Spleen (tissue), 11 donors: ENCODE measurements at regions not wholly inside any gene's neighbourhood (a gene's known extent, or its start where the extent isn't known, plus 50 kb on each side); places are given as distances from the start of the nearest gene placed in this dataset.

ENCODE experiments used
- DNase-seq: peaks from one replicate; pipeline ENCODE4 v3.0.0-alpha.2; 2020
- H3K27ac ChIP-seq, 8 donors: fragments of 200-600 bp; sonication (generic) in 7 of 8; 1 replicate in 4 of 8; 2 replicates in 4 of 8; pipeline versions ENCODE4 v1.5.0 to v1.8.0; 2016 to 2021; ENCODE audit warnings: inconsistent platforms in 4 of 8, mild to moderate bottlenecking in 4 of 8, moderate library complexity in 1 of 8
- H3K27me3 ChIP-seq, 7 donors: fragments of 200-600 bp; sonication (generic) in 6 of 7; replicated peaks in 1 of 7; 1 replicate in 4 of 7; 2 replicates in 3 of 7; pipeline versions ENCODE4 v1.5.0 to v1.8.0; 2016 to 2021; ENCODE audit warnings: inconsistent platforms in 3 of 7, mild to moderate bottlenecking in 1 of 7
- H3K36me3 ChIP-seq, 6 donors: fragments of 200-600 bp; sonication (generic) in 5 of 6; 1 replicate in 4 of 6; 2 replicates in 2 of 6; pipeline versions ENCODE4 v1.5.0 to v1.8.0; 2016 to 2021; ENCODE audit warnings: inconsistent platforms in 2 of 6
- H3K4me1 ChIP-seq, 6 donors: fragments of 200-600 bp; sonication (generic) in 5 of 6; 1 replicate in 3 of 6; 2 replicates in 3 of 6; pipeline versions ENCODE4 v1.5.0 to v1.8.0; 2016 to 2021; ENCODE audit warnings: inconsistent platforms in 3 of 6
- H3K4me3 ChIP-seq, 8 donors: fragments of 200-600 bp; sonication (generic) in 7 of 8; 1 replicate in 4 of 8; 2 replicates in 4 of 8; pipeline versions ENCODE4 v1.5.0 to v1.8.0; 2016 to 2021; ENCODE audit warnings: inconsistent platforms in 4 of 8, mild to moderate bottlenecking in 4 of 8, moderate library complexity in 2 of 8
- H3K9me3 ChIP-seq, 8 donors: fragments of 200-600 bp; sonication (generic) in 7 of 8; 1 replicate in 4 of 8; 2 replicates in 4 of 8; pipeline versions ENCODE4 v1.5.0 to v1.8.0; 2016 to 2021; ENCODE audit warnings: inconsistent platforms in 4 of 8
- CTCF ChIP-seq, 11 experiments: fragments of 200-600 bp in 7 of 11; fragments of 450-650 bp in 4 of 11; sonication (generic) in 4 of 11; IDR thresholded peaks in 8 of 11; conservative IDR thresholded peaks in 3 of 11; 1 replicate in 7 of 11; 2 replicates in 4 of 11; pipeline versions ENCODE4 v1.4.0 to v1.8.0; 2016 to 2021; ENCODE audit warnings: antibody characterized with exemption in 11 of 11, inconsistent platforms in 4 of 11, mild to moderate bottlenecking in 1 of 11
- POLR2A ChIP-seq, 3 donors: fragments of 450-650 bp; IDR thresholded peaks; one replicate each; pipeline ENCODE4 v1.5.1; 2017; ENCODE audit warnings: antibody characterized with exemption in 3 of 3, mild to moderate bottlenecking in 1 of 3
- POLR2AphosphoS5 ChIP-seq, 3 donors: sonication (generic); formaldehyde crosslinking; IDR thresholded peaks; one replicate each; pipeline ENCODE4 v1.5.1; 2017; ENCODE audit warnings: antibody characterized with exemption in 3 of 3
- WGBS, 5 donors: extraction: QIAGEN DNeasy Blood & Tissue Kit in 3 of 5; methylation state at CpG; one replicate each; pipeline versions ENCODE4 v1.1.5 to v1.1.7; 2013 to 2018; 5-methylcytosine and 5-hydroxymethylcytosine counted together
- intact Hi-C: fragments of 100-400 bp; cut with DNase I; formaldehyde crosslinking; loops from one replicate; pipeline ENCODE4 v1.15.0; 2023; ENCODE audit warnings: low total_unique reads
- donor health status: healthy with polysubstance abuse.
- donor health status: DM: no; HTN: no; CAD: no; lungs with moderate emphysema.
- donor health status: DM: no; HTN: no; CAD: no.
- donor health status: Bipolar disorder and iron deficiency.
- donor health status: healthy.
- donor health status: DM: no; HTN: no; CAD: no.
- donor health status: DM: yes; HTN: yes; CAD: no.

- H3K4me1 ChIP-seq = no peaks in the 10 kb centered on the region
- no peak for TF ChIP-seq CTCF (IDR thresholded peaks at IDR 0.05 in 8 of 11, conservative IDR thresholded peaks at IDR 0.05 in 3 of 11)
- no peak for TF ChIP-seq POLR2AphosphoS5 (IDR thresholded peaks at IDR 0.05)
- no peak for TF ChIP-seq POLR2A (IDR thresholded peaks at IDR 0.05)
- intact Hi-C loops = no loop called here
Measured at GRCh38 chr9:118438810-118439209, 734.6 kb downstream of the TLR4 start.

GRCh38 chr9:118439441-118439840 is 735.2 kb downstream of the TLR4 start:
- Histone ChIP-seq H3K9me3 (no peaks in the 10 kb centered on the region), H3K4me3 (no peak overlapping the region), H3K4me1 (no peaks in the 10 kb centered on the region), H3K27ac (no peak overlapping the region), H3K36me3 (no peaks in the 10 kb centered on the region), H3K27me3 (no peaks in the 10 kb centered on the region)
- no peak for DNase-seq
- 81 to 92% (median 83%) methylated on average over 4 of the region's 4 CpGs for WGBS, 5 donors
- intact Hi-C loops = no loop called here
- TF ChIP-seq POLR2AphosphoS5 (IDR thresholded peaks at IDR 0.05) = no peak
- TF ChIP-seq POLR2A (IDR thresholded peaks at IDR 0.05) = no peak
- no peak for TF ChIP-seq CTCF (IDR thresholded peaks at IDR 0.05 in 8 of 11, conservative IDR thresholded peaks at IDR 0.05 in 3 of 11)

More at GRCh38 chr9:118438810-118439209, 734.6 kb downstream of the TLR4 start:
- Histone ChIP-seq H3K27me3 (no peaks in the 10 kb centered on the region), H3K4me3 (no peak overlapping the region), H3K27ac (no peak overlapping the region), H3K9me3 (no peaks in the 10 kb centered on the region), H3K36me3 (no peaks in the 10 kb centered on the region)
- WGBS, 5 donors = 46 to 66% (median 49%) methylated on average over 1 of the region's 1 CpG
- no peak for DNase-seq

GRCh38 chr9:118444403-118444802 is 740.2 kb downstream of the TLR4 start:
- Histone ChIP-seq H3K27me3 (no peaks in the 10 kb centered on the region), H3K27ac (no peak overlapping the region), H3K4me1 (no peaks in the 10 kb centered on the region), H3K36me3 (no peaks in the 10 kb centered on the region), H3K4me3 (no peak overlapping the region), H3K9me3 (no peaks in the 10 kb centered on the region)
- DNase-seq = no peak
- TF ChIP-seq POLR2AphosphoS5 (IDR thresholded peaks at IDR 0.05) = no peak
- intact Hi-C loops = no loop called here
- WGBS, 5 donors = 64 to 86% (median 68%) methylated on average over 5 of the region's 5 CpGs

GRCh38 chr9:118446943-118447639 is 742.9 kb downstream of the TLR4 start:
- Histone ChIP-seq H3K27ac (no peak overlapping the region), H3K27me3 (no peaks in the 10 kb centered on the region), H3K9me3 (no peaks in the 10 kb centered on the region), H3K4me1 (no peaks in the 10 kb centered on the region), H3K36me3 (no peaks in the 10 kb centered on the region), H3K4me3 (no peak overlapping the region)
- no peak for TF ChIP-seq CTCF (IDR thresholded peaks at IDR 0.05 in 8 of 11, conservative IDR thresholded peaks at IDR 0.05 in 3 of 11)
- no peak for TF ChIP-seq POLR2A (IDR thresholded peaks at IDR 0.05)
- no peak for TF ChIP-seq POLR2AphosphoS5 (IDR thresholded peaks at IDR 0.05)
- intact Hi-C loops = no loop called here
- no peak for DNase-seq
- 53 to 65% (median 58%) methylated on average over 9 of the region's 9 CpGs for WGBS, 5 donors
